IMR-90 (cell line): ENCODE measurements at regions not wholly inside any gene's neighbourhood (a gene's known extent, or its start where the extent isn't known, plus 50 kb on each side); places are given as distances from the start of the nearest gene placed in this dataset.

ENCODE experiments used
- ATAC-seq: fragments of 200-7000 bp; cut with Tn5 transposase; 2 replicates; pipeline ENCODE4 v1.9.1; 2020; ENCODE audit warnings: low read depth, mild to moderate bottlenecking, moderate library complexity
- BruUV-seq: library from RNA; stranded (reverse); fragments of 400-500 nt; replicated peaks from 2 replicates; lab custom pipeline; 2021; lab: Mats Ljungman, UMichigan
- CTCF ChIA-PET: fragments of 300-600 bp; formaldehyde crosslinking; extraction: SDS; loops from one replicate; lab custom pipeline; 2021; ENCODE audit warnings: antibody characterized with exemption; lab: Yijun Ruan, JAX
- POLR2A ChIA-PET: fragments of 300-600 bp; sonication (Branson Sonifier 250); formaldehyde crosslinking; loops from one replicate; lab custom pipeline; 2022; ENCODE audit warnings: antibody characterized with exemption; ENCODE audit not compliant: unreplicated experiment; lab: Charles Lee
- DNase-seq: peaks from one replicate; pipeline ENCODE4 v3.0.0; 2013
- H2AFZ ChIP-seq: replicated peaks from 2 replicates; pipeline ENCODE3; 2013; ENCODE audit warnings: low read length, mild to moderate bottlenecking; ENCODE audit not compliant: poor library complexity
- H2AK5ac ChIP-seq: 2 replicates; pipeline ENCODE4 v1.6.1; 2013; ENCODE audit warnings: low read depth, low read length, inconsistent platforms
- H2AK9ac ChIP-seq: replicated peaks from 2 replicates; pipeline ENCODE3; 2013; ENCODE audit warnings: mild to moderate bottlenecking, low read depth, low read length, moderate library complexity; ENCODE audit not compliant: poor library complexity
- H2BK120ac ChIP-seq: 2 replicates; pipeline ENCODE4 v1.6.1; 2013; ENCODE audit warnings: low read depth, low read length, inconsistent platforms
- H2BK15ac ChIP-seq: 3 replicates; pipeline ENCODE4 v1.6.1; 2013; ENCODE audit warnings: low read depth, low read length, inconsistent platforms
- H2BK20ac ChIP-seq: 2 replicates; pipeline ENCODE4 v1.6.1; 2013; ENCODE audit warnings: low read depth, mild to moderate bottlenecking, inconsistent platforms, low read length, moderate library complexity
- H2BK5ac ChIP-seq: 2 replicates; pipeline ENCODE4 v1.6.1; 2013; ENCODE audit warnings: mild to moderate bottlenecking, low read depth, low read length, inconsistent platforms; ENCODE audit not compliant: poor library complexity, severe bottlenecking
- H3K14ac ChIP-seq: replicated peaks from 2 replicates; pipeline ENCODE4 v1.6.1; 2013; ENCODE audit warnings: low read depth, low read length, inconsistent platforms
- H3K18ac ChIP-seq: 2 replicates; pipeline ENCODE4 v1.6.1; 2013; ENCODE audit warnings: low read depth, low read length, control low read depth
- H3K23ac ChIP-seq: 2 replicates; pipeline ENCODE4 v1.6.1; 2013; ENCODE audit warnings: low read depth, low read length, inconsistent platforms
- H3K27ac ChIP-seq: 2 replicates; pipeline ENCODE4 v1.5.1; 2013; ENCODE audit warnings: mild to moderate bottlenecking, control low read depth, low read length; ENCODE audit not compliant: insufficient read depth
- H3K27me3 ChIP-seq: 2 replicates; pipeline ENCODE4 v1.6.1; 2013; ENCODE audit warnings: low read length; ENCODE audit not compliant: control insufficient read depth, insufficient read depth
- H3K36me3 ChIP-seq: 2 replicates; pipeline ENCODE4 v1.6.1; 2013; ENCODE audit warnings: low read length, mixed read lengths; ENCODE audit not compliant: control insufficient read depth, insufficient read depth
- H3K4ac ChIP-seq: 2 replicates; pipeline ENCODE4 v1.6.1; 2013; ENCODE audit warnings: low read depth, low read length, inconsistent platforms
- H3K4me1 ChIP-seq: 2 replicates; pipeline ENCODE4 v1.6.1; 2013; ENCODE audit warnings: low read length, mixed read lengths; ENCODE audit not compliant: control insufficient read depth, insufficient read depth
- H3K4me2 ChIP-seq: 2 replicates; pipeline ENCODE4 v1.6.1; 2013; ENCODE audit warnings: low read depth, mild to moderate bottlenecking, control low read depth, low read length, moderate library complexity
- H3K4me3 ChIP-seq: 2 replicates; pipeline ENCODE4 v1.5.1; 2013; ENCODE audit warnings: low read depth, mild to moderate bottlenecking, control low read depth, low read length, moderate library complexity; ENCODE audit not compliant: insufficient read depth
- H3K56ac ChIP-seq: 2 replicates; pipeline ENCODE4 v1.6.1; 2013; ENCODE audit warnings: low read length, inconsistent platforms; ENCODE audit not compliant: insufficient read depth; ENCODE audit errors: extremely low read depth
- H3K79me1 ChIP-seq, 2 experiments: 2 replicates each; pipeline ENCODE4 v1.6.1; 2013; ENCODE audit warnings: low read length in 2 of 2, inconsistent platforms in 1 of 2, low read depth in 1 of 2
- H3K9ac ChIP-seq: 2 replicates; pipeline ENCODE4 v1.6.1; 2013; ENCODE audit warnings: low read depth, low read length, control low read depth
- H3K9me1 ChIP-seq: 2 replicates; pipeline ENCODE4 v1.6.1; 2013; ENCODE audit warnings: low read length, inconsistent platforms; ENCODE audit not compliant: insufficient read depth
- H3K9me3 ChIP-seq: 2 replicates; pipeline ENCODE4 v1.6.1; 2013; ENCODE audit warnings: low read length; ENCODE audit not compliant: control insufficient read depth, insufficient read depth
- H4K20me1 ChIP-seq: 2 replicates; pipeline ENCODE4 v1.6.1; 2013; ENCODE audit warnings: low read length, inconsistent platforms; ENCODE audit not compliant: insufficient read depth
- H4K5ac ChIP-seq: 2 replicates; pipeline ENCODE4 v1.6.1; 2013; ENCODE audit warnings: mild to moderate bottlenecking, low read depth, low read length, control low read depth
- H4K8ac ChIP-seq, 2 experiments: 2 replicates each; pipeline ENCODE4 v1.6.1; 2013; ENCODE audit warnings: low read depth in 2 of 2, low read length in 2 of 2, control low read depth in 1 of 2, inconsistent platforms in 1 of 2
- H4K91ac ChIP-seq: 2 replicates; pipeline ENCODE4 v1.6.1; 2013; ENCODE audit warnings: low read depth, low read length, inconsistent platforms; ENCODE audit not compliant: insufficient read depth
- BHLHE40 ChIP-seq: fragments of 150-350 bp; IDR thresholded peaks from 2 replicates; pipeline ENCODE4 v1.6.1; 2016; ENCODE audit warnings: mild to moderate bottlenecking, low read depth, low read length
- CEBPB ChIP-seq: IDR thresholded peaks from 2 replicates; pipeline ENCODE4 v1.6.1; 2012; ENCODE audit warnings: low read depth, low read length, improper control_type of control experiment
- CHD1 ChIP-seq: IDR thresholded peaks from 2 replicates; pipeline ENCODE4 v1.6.1; 2012; ENCODE audit warnings: low read depth, low read length, improper control_type of control experiment
- CTCF ChIP-seq: conservative IDR thresholded peaks from 2 replicates; pipeline ENCODE4 v1.5.1; 2012; ENCODE audit warnings: mild to moderate bottlenecking, low read depth, low read length, improper control_type of control experiment
- MAZ ChIP-seq: IDR thresholded peaks from 2 replicates; pipeline ENCODE4 v1.6.1; 2012; ENCODE audit warnings: low read depth, mild to moderate bottlenecking, low read length, improper control_type of control experiment, moderate library complexity, borderline replicate concordance
- MXI1 ChIP-seq: IDR thresholded peaks from 2 replicates; pipeline ENCODE4 v1.6.1; 2012; ENCODE audit warnings: low read depth, mild to moderate bottlenecking, low read length, moderate library complexity, borderline replicate concordance
- NFE2L2 ChIP-seq: fragments of 150-350 bp; IDR thresholded peaks from 2 replicates; pipeline ENCODE4 v1.6.1; 2016; ENCODE audit warnings: low read depth, mild to moderate bottlenecking, low read length
- WGBS, 2 experiments: methylation state at CpG; one replicate each; pipeline versions ENCODE4 v1.1.5 to v1.1.7; 2013; ENCODE audit warnings: missing lambda C conversion rate in 2 of 2; ENCODE audit not compliant: insufficient read length in 1 of 2; ENCODE audit errors: extremely low coverage in 2 of 2; 5-methylcytosine and 5-hydroxymethylcytosine counted together
- dilution Hi-C: fragments of 300-500 bp; cut with HindIII; formaldehyde crosslinking; loops from one replicate; pipeline ENCODE4 v1.14.3; 2018; ENCODE audit warnings: low sequenced_read_pairs; ENCODE audit not compliant: unreplicated experiment
- in situ Hi-C: fragments of 300-500 bp; cut with MboI; formaldehyde crosslinking; loops from 3 replicates; pipeline ENCODE4 v1.14.3; 2019; ENCODE audit warnings: low sequenced_read_pairs, inconsistent platforms, mixed read lengths
- intact Hi-C: fragments of 100-400 bp; cut with micrococcal nuclease; formaldehyde crosslinking; loops from 2 replicates; pipeline ENCODE4 v1.10.0; 2022

GRCh38 chr12:94080341-94081009, 67.9 kb upstream of the PLXNC1 start:
- Histone ChIP-seq H3K56ac (no peak overlapping the region), H3K4ac (no peak overlapping the region), H3K18ac (no peak overlapping the region), H2AK5ac (no peak overlapping the region), H2BK15ac (no peak overlapping the region), H3K14ac (no peak overlapping the region), H3K4me1 (no peaks in the 10 kb centered on the region), H4K5ac (no peak overlapping the region), H3K27me3 (no peaks in the 10 kb centered on the region), H3K4me3 (no peak overlapping the region), H3K36me3 (no peaks in the 10 kb centered on the region), H4K8ac (no peak overlapping the region), H3K4me2 (no peak overlapping the region), H3K9me1 (no peaks in the 10 kb centered on the region; the same call in 1 of the 2 replicates), H2AFZ (no peak overlapping the region), H2AK9ac (no peak overlapping the region), H4K91ac (no peak overlapping the region), H3K9ac (no peak overlapping the region), H4K20me1 (no peaks in the 10 kb centered on the region), H2BK5ac (no peak overlapping the region), H3K9me3 (no peaks in the 10 kb centered on the region), H2BK20ac (no peak overlapping the region), H3K79me1 (no peaks in the 10 kb centered on the region), H3K27ac (no peak overlapping the region), H3K23ac (no peak overlapping the region), H2BK120ac (no peak overlapping the region)
- in situ Hi-C loops (no loop called here), intact Hi-C loops (no loop called here), dilution Hi-C loops (no loop called here)
- POLR2A ChIA-PET = no interaction called here
- TF ChIP-seq CTCF (no peak), CHD1 (no peak), MAZ (no peak), NFE2L2 (no peak), CEBPB (no peak), MXI1 (no peak), BHLHE40 (no peak)
- ATAC-seq (no peak), DNase-seq (no peak)
- no TSS peak for BruUV-seq
- CTCF ChIA-PET = no interaction called here
- WGBS, 2 experiments = no CpG with 5 or more reads among the region's 3 CpGs
